NCI-H128 (cell line): ENCODE measurements at regions not wholly inside any gene's neighbourhood (a gene's known extent, or its start where the extent isn't known, plus 50 kb on each side); places are given as distances from the start of the nearest gene placed in this dataset.

Source experiments
- DNase-seq: peaks from one replicate; lab custom pipeline; 2025; ENCODE audit not compliant: unreplicated experiment; lab: John Stamatoyannopoulos, UW

GRCh38 chrX:9312922-9313867 lies 151.7 kb upstream of the TBL1X start:
- peak; percentile 1 for DNase-seq

- no peak for DNase-seq
Observed at GRCh38 chrX:9315086-9315485, 149.8 kb upstream of the TBL1X start.

GRCh38 chrX:9316096-9316495 lies 148.8 kb upstream of the TBL1X start:
- no peak for DNase-seq

- no peak for DNase-seq
Observed at GRCh38 chrX:9317176-9317575, 147.7 kb upstream of the TBL1X start.

GRCh38 chrX:9318213-9318612 lies 146.6 kb upstream of the TBL1X start:
- DNase-seq = no peak

- no peak for DNase-seq
Observed at GRCh38 chrX:9318766-9319165, 146.1 kb upstream of the TBL1X start.

GRCh38 chrX:9320940-9321339 lies 143.9 kb upstream of the TBL1X start:
- DNase-seq = no peak

GRCh38 chrX:9324676-9325075 lies 140.2 kb upstream of the TBL1X start:
- no peak for DNase-seq

- DNase-seq = no peak
Observed at GRCh38 chrX:9326369-9326768, 138.5 kb upstream of the TBL1X start.

- no peak for DNase-seq
Observed at GRCh38 chrX:9327086-9327746, 137.6 kb upstream of the TBL1X start.

- no peak for DNase-seq
Observed at GRCh38 chrX:9327747-9328145, 137.1 kb upstream of the TBL1X start.

GRCh38 chrX:9329056-9329455 lies 135.8 kb upstream of the TBL1X start:
- DNase-seq = no peak

- no peak for DNase-seq
Observed at GRCh38 chrX:9330249-9330982, 134.4 kb upstream of the TBL1X start.

- DNase-seq = no peak
Observed at GRCh38 chrX:9333873-9334560, 130.8 kb upstream of the TBL1X start.

GRCh38 chrX:9335251-9335650 lies 129.6 kb upstream of the TBL1X start:
- no peak for DNase-seq

- no peak for DNase-seq
Observed at GRCh38 chrX:9336456-9336855, 128.4 kb upstream of the TBL1X start.

GRCh38 chrX:9337046-9337445 lies 127.8 kb upstream of the TBL1X start:
- DNase-seq = no peak

- no peak for DNase-seq
Observed at GRCh38 chrX:9338986-9339385, 125.9 kb upstream of the TBL1X start.

- no peak for DNase-seq
Observed at GRCh38 chrX:9339603-9340491, 125.0 kb upstream of the TBL1X start.
